GM23338 (cell line): ENCODE measurements at regions not wholly inside any gene's neighbourhood (a gene's known extent, or its start where the extent isn't known, plus 50 kb on each side); places are given as distances from the start of the nearest gene placed in this dataset.

Experiments
- ATAC-seq: fragments of 200-7000 bp; cut with Tn5 transposase; 3 replicates; pipeline ENCODE4 v1.9.1; 2020
- DNase-seq: peaks from one replicate; pipeline ENCODE4 v3.0.0-alpha.2; 2015; ENCODE audit warnings: low spot score
- H2AFZ ChIP-seq: fragments of 200-600 bp; sonication (generic); 2 replicates; pipeline ENCODE4 v1.8.0; 2016; ENCODE audit warnings: antibody characterized with exemption, mild to moderate bottlenecking, moderate library complexity
- H3F3A ChIP-seq: fragments of 200-600 bp; sonication (generic); replicated peaks from 2 replicates; pipeline ENCODE4 v1.8.0; 2017; ENCODE audit warnings: antibody characterized with exemption, mixed run types, low read depth
- H3K27ac ChIP-seq: fragments of 200-600 bp; sonication (generic); 2 replicates; pipeline ENCODE4 v1.6.1; 2016; ENCODE audit warnings: low read depth
- H3K27me3 ChIP-seq: fragments of 200-600 bp; sonication (generic); 2 replicates; pipeline ENCODE4 v1.8.0; 2016; ENCODE audit warnings: mild to moderate bottlenecking, mixed run types, moderate library complexity; ENCODE audit not compliant: insufficient read depth
- H3K36me3 ChIP-seq: fragments of 200-600 bp; sonication (generic); 2 replicates; pipeline ENCODE4 v1.8.0; 2016; ENCODE audit warnings: mild to moderate bottlenecking; ENCODE audit not compliant: insufficient read depth
- H3K4me1 ChIP-seq: fragments of 200-600 bp; sonication (generic); 2 replicates; pipeline ENCODE4 v1.8.0; 2016; ENCODE audit warnings: mild to moderate bottlenecking, moderate library complexity; ENCODE audit not compliant: insufficient read depth
- H3K4me2 ChIP-seq: fragments of 200-600 bp; sonication (generic); 2 replicates; pipeline ENCODE4 v1.7.1; 2017; ENCODE audit warnings: mixed run types
- H3K4me3 ChIP-seq: fragments of 200-600 bp; sonication (generic); 2 replicates; pipeline ENCODE4 v1.6.1; 2016; ENCODE audit warnings: mixed run types
- H3K79me2 ChIP-seq: fragments of 200-600 bp; sonication (generic); replicated peaks from 2 replicates; pipeline ENCODE4 v1.8.0; 2017; ENCODE audit warnings: mild to moderate bottlenecking; ENCODE audit not compliant: insufficient read depth
- H3K9me2 ChIP-seq: fragments of 200-600 bp; sonication (generic); 2 replicates; pipeline ENCODE4 v1.8.0; 2017; ENCODE audit not compliant: insufficient read depth
- H4K20me1 ChIP-seq: fragments of 200-600 bp; sonication (generic); replicated peaks from 2 replicates; pipeline ENCODE4 v1.8.0; 2017; ENCODE audit warnings: mild to moderate bottlenecking; ENCODE audit not compliant: insufficient read depth
- H3K27ac Mint-ChIP-seq: 2 replicates; pipeline ENCODE4 v1.8.0; 2020; ENCODE audit warnings: inconsistent platforms, mild to moderate bottlenecking, moderate library complexity, mixed read lengths
- H3K27me3 Mint-ChIP-seq: 3 replicates; pipeline ENCODE4 v1.8.0; 2022; ENCODE audit warnings: low read depth, mild to moderate bottlenecking, moderate library complexity, mixed read lengths, inconsistent platforms; ENCODE audit not compliant: insufficient read depth, poor library complexity
- H3K36me3 Mint-ChIP-seq: 3 replicates; pipeline ENCODE4 v1.8.0; 2021; ENCODE audit warnings: low read depth, mild to moderate bottlenecking, inconsistent platforms, moderate library complexity, mixed read lengths
- H3K4me1 Mint-ChIP-seq: 3 replicates; pipeline ENCODE4 v1.8.0; 2020; ENCODE audit warnings: mild to moderate bottlenecking, inconsistent platforms, mixed read lengths
- H3K4me3 Mint-ChIP-seq: 3 replicates; pipeline ENCODE4 v1.8.0; 2021; ENCODE audit warnings: moderate library complexity, mild to moderate bottlenecking, inconsistent platforms, mixed read lengths
- H3K9me3 Mint-ChIP-seq: 3 replicates; pipeline ENCODE4 v1.8.0; 2020; ENCODE audit warnings: moderate library complexity, mild to moderate bottlenecking, inconsistent platforms, mixed read lengths
- CREB1 ChIP-seq: fragments of 250-450 bp; sonication (Bioruptor Pico); IDR thresholded peaks from 2 replicates; pipeline ENCODE4 v1.5.0; 2020; ENCODE audit warnings: low read depth, mild to moderate bottlenecking, moderate library complexity
- ETS1 ChIP-seq: IDR thresholded peaks from 2 replicates; pipeline ENCODE4 v1.6.1; 2016; ENCODE audit warnings: antibody characterized with exemption
- EZH2 ChIP-seq: fragments of 200-600 bp; sonication (generic); IDR thresholded peaks from one replicate; pipeline ENCODE4 v1.8.0; 2017; ENCODE audit warnings: antibody characterized with exemption, mild to moderate bottlenecking, low read depth; ENCODE audit not compliant: unreplicated experiment
- NANOG ChIP-seq: IDR thresholded peaks from 2 replicates; pipeline ENCODE4 v1.6.1; 2016; ENCODE audit warnings: antibody characterized with exemption, borderline replicate concordance
- POLR2AphosphoS5 ChIP-seq: IDR thresholded peaks from 2 replicates; pipeline ENCODE4 v1.6.1; 2016; ENCODE audit warnings: antibody characterized with exemption, low read depth
- STAT1 ChIP-seq: IDR thresholded peaks from one replicate; pipeline ENCODE4 v1.6.1; 2016; ENCODE audit warnings: antibody characterized with exemption; ENCODE audit not compliant: unreplicated experiment
- ZNF114 ChIP-seq: fragments of 250-450 bp; sonication (Bioruptor Pico); IDR thresholded peaks from 2 replicates; pipeline ENCODE4 v1.5.0; 2020; ENCODE audit warnings: mild to moderate bottlenecking, moderate library complexity

- H2AFZ ChIP-seq = 0 out of 2 replicates have a peak overlapping the region, but pooled peaks have one; percentile 3
- H3K4me3 ChIP-seq = no peak overlapping the region
- H3K27me3 ChIP-seq = no peaks in the 10 kb centered on the region
- Mint-ChIP-seq H3K9me3 (no peaks in the 10 kb centered on the region), H3K27me3 (no peaks in the 10 kb centered on the region), H3K4me3 (no peak overlapping the region), H3K36me3 (no peaks in the 10 kb centered on the region), H3K4me1 (0 out of 3 replicates have a peak, but pooled peaks cover 2% of the 10 kb centered on the region), H3K27ac (no peak overlapping the region)
- no peak for DNase-seq
- TF ChIP-seq NANOG = no peak
- TF ChIP-seq STAT1 = no peak
- H3K79me2 ChIP-seq = no peaks in the 10 kb centered on the region
- no peak overlapping the region for H3K4me2 ChIP-seq
- no peak for ATAC-seq
- H4K20me1 ChIP-seq = no peaks in the 10 kb centered on the region
- H3F3A ChIP-seq = no peaks in the 10 kb centered on the region
- no peaks in the 10 kb centered on the region for H3K36me3 ChIP-seq
- H3K9me2 ChIP-seq = no peaks in the 10 kb centered on the region
- no peaks in the 10 kb centered on the region for H3K4me1 ChIP-seq
- H3K27ac ChIP-seq = no peak overlapping the region
Observed at GRCh38 chr7:52507546-52508255, 527.7 kb upstream of the POM121L12 start.

GRCh38 chr7:52506325-52506724 is 529.1 kb upstream of the POM121L12 start:
- Histone ChIP-seq H3K4me3 (no peak overlapping the region), H3K36me3 (no peaks in the 10 kb centered on the region), H3F3A (no peaks in the 10 kb centered on the region), H3K9me2 (no peaks in the 10 kb centered on the region), H3K27me3 (no peaks in the 10 kb centered on the region), H2AFZ (no peak overlapping the region), H3K4me1 (no peaks in the 10 kb centered on the region), H3K4me2 (no peak overlapping the region), H4K20me1 (no peaks in the 10 kb centered on the region), H3K27ac (no peak overlapping the region), H3K79me2 (no peaks in the 10 kb centered on the region)
- Mint-ChIP-seq H3K36me3 (no peaks in the 10 kb centered on the region), H3K4me1 (0 out of 3 replicates have a peak, but pooled peaks cover 2% of the 10 kb centered on the region), H3K27me3 (no peaks in the 10 kb centered on the region), H3K27ac (no peak overlapping the region), H3K9me3 (no peaks in the 10 kb centered on the region), H3K4me3 (no peak overlapping the region)
- DNase-seq = no peak
- TF ChIP-seq POLR2AphosphoS5 (no peak), EZH2 (no peak)
- ATAC-seq = no peak

- Histone ChIP-seq H3K27ac (no peak overlapping the region), H3K9me2 (no peaks in the 10 kb centered on the region), H3K4me3 (no peak overlapping the region), H3K79me2 (no peaks in the 10 kb centered on the region), H3K4me2 (no peak overlapping the region), H3K4me1 (peaks cover 6% of the 10 kb centered on the region; the same call in 1 of the 2 replicates), H2AFZ (no peak overlapping the region), H4K20me1 (no peaks in the 10 kb centered on the region), H3F3A (no peaks in the 10 kb centered on the region), H3K27me3 (no peaks in the 10 kb centered on the region), H3K36me3 (no peaks in the 10 kb centered on the region)
- ATAC-seq (no peak), DNase-seq (no peak)
- H3K27ac Mint-ChIP-seq = no peak overlapping the region
- TF ChIP-seq EZH2 = no peak
- TF ChIP-seq NANOG = no peak
- no peak for TF ChIP-seq ETS1
- no peak for TF ChIP-seq CREB1 (CRISPR knock-in tag)
- no peak for TF ChIP-seq POLR2AphosphoS5
- TF ChIP-seq ZNF114 (CRISPR knock-in tag) = no peak
- no peak for TF ChIP-seq STAT1
- H3K36me3 Mint-ChIP-seq = no peaks in the 10 kb centered on the region
- H3K4me1 Mint-ChIP-seq = peaks cover 11% of the 10 kb centered on the region; the same call in 2 of the 3 replicates
- H3K9me3 Mint-ChIP-seq = no peaks in the 10 kb centered on the region
- H3K27me3 Mint-ChIP-seq = no peaks in the 10 kb centered on the region
- no peak overlapping the region for H3K4me3 Mint-ChIP-seq
Observed at GRCh38 chr7:52504561-52504960, 530.9 kb upstream of the POM121L12 start.
